Spinal cord (tissue), 9 donors: ENCODE measurements at regions not wholly inside any gene's neighbourhood (a gene's known extent, or its start where the extent isn't known, plus 50 kb on each side); places are given as distances from the start of the nearest gene placed in this dataset.
A peak's percentile ranks its signal among the peaks of the same experiment; 100 is the strongest.

Experiments used
- DNase-seq, 6 donors: peaks; one replicate each; pipeline versions ENCODE4 v3.0.0 to v3.0.0-alpha.2; 2013 to 2015; ENCODE audit warnings: low spot score in 6 of 6, low read depth in 4 of 6
- H3K27ac ChIP-seq: one replicate; pipeline ENCODE4 v1.5.1; 2013; ENCODE audit warnings: low read depth, low read length, control low read depth
- H3K27me3 ChIP-seq: one replicate; pipeline ENCODE4 v1.6.1; 2013; ENCODE audit warnings: low read length; ENCODE audit not compliant: control insufficient read depth, insufficient read depth
- H3K36me3 ChIP-seq: one replicate; pipeline ENCODE4 v1.6.1; 2013; ENCODE audit warnings: low read length; ENCODE audit not compliant: control insufficient read depth, insufficient read depth
- H3K4me1 ChIP-seq: one replicate; pipeline ENCODE4 v1.6.1; 2013; ENCODE audit warnings: low read length; ENCODE audit not compliant: control insufficient read depth, insufficient read depth
- H3K4me3 ChIP-seq: one replicate; pipeline ENCODE4 v1.5.1; 2013; ENCODE audit warnings: low read depth, low read length, control low read depth
- H3K9me3 ChIP-seq: one replicate; pipeline ENCODE4 v1.6.1; 2013; ENCODE audit warnings: low read length; ENCODE audit not compliant: control insufficient read depth, insufficient read depth
- WGBS: methylation state at CpG from one replicate; pipeline ENCODE4 v1.1.5; 2013; ENCODE audit warnings: missing lambda C conversion rate; ENCODE audit not compliant: insufficient coverage; 5-methylcytosine and 5-hydroxymethylcytosine counted together
- donor health status: healthy.

GRCh38 chr18:27666016-27666415 is 480.9 kb upstream of the CHST9 start:
- no peak for DNase-seq
- no peaks in the 10 kb centered on the region for H3K9me3 ChIP-seq
- WGBS: no CpG with 5 or more reads among the region's 3 CpGs
- H3K36me3 ChIP-seq: no peaks in the 10 kb centered on the region
- H3K4me1 ChIP-seq: no peaks in the 10 kb centered on the region
- no peak overlapping the region for H3K27ac ChIP-seq
- no peak overlapping the region for H3K4me3 ChIP-seq
- H3K27me3 ChIP-seq: no peaks in the 10 kb centered on the region

- DNase-seq: peak in 1 of 6 donors; percentile 30
- H3K27me3 ChIP-seq: no peaks in the 10 kb centered on the region
- WGBS: no CpG with 5 or more reads among the region's 5 CpGs
- H3K9me3 ChIP-seq: no peaks in the 10 kb centered on the region
- no peak overlapping the region for H3K4me3 ChIP-seq
- no peak overlapping the region for H3K27ac ChIP-seq
- H3K4me1 ChIP-seq: no peaks in the 10 kb centered on the region
- H3K36me3 ChIP-seq: no peaks in the 10 kb centered on the region
Measured at GRCh38 chr18:27665264-27665799, 480.2 kb upstream of the CHST9 start.

GRCh38 chr18:27662949-27663348 is 477.8 kb upstream of the CHST9 start:
- Histone ChIP-seq H3K36me3 (no peaks in the 10 kb centered on the region), H3K9me3 (no peaks in the 10 kb centered on the region), H3K27me3 (no peaks in the 10 kb centered on the region), H3K4me1 (no peaks in the 10 kb centered on the region), H3K4me3 (no peak overlapping the region), H3K27ac (no peak overlapping the region)
- 100% methylated on average over 2 of the region's 4 CpGs for WGBS
- no peak for DNase-seq

- Histone ChIP-seq H3K4me1 (no peaks in the 10 kb centered on the region), H3K27ac (no peak overlapping the region), H3K27me3 (no peaks in the 10 kb centered on the region), H3K9me3 (no peaks in the 10 kb centered on the region), H3K4me3 (no peak overlapping the region), H3K36me3 (no peaks in the 10 kb centered on the region)
- DNase-seq: no peak
Measured at GRCh38 chr18:27662537-27662936, 477.4 kb upstream of the CHST9 start.

GRCh38 chr18:27661320-27662018 is 476.4 kb upstream of the CHST9 start:
- 15% methylated on average over 5 of the region's 8 CpGs for WGBS
- peak in 4 of 6 donors; percentile 10 to 83 (median 32) for DNase-seq
- Histone ChIP-seq H3K4me1 (no peaks in the 10 kb centered on the region), H3K27me3 (no peaks in the 10 kb centered on the region), H3K36me3 (no peaks in the 10 kb centered on the region), H3K9me3 (no peaks in the 10 kb centered on the region), H3K27ac (no peak overlapping the region), H3K4me3 (no peak overlapping the region)

GRCh38 chr18:27656905-27657304 is 471.8 kb upstream of the CHST9 start:
- Histone ChIP-seq H3K9me3 (no peaks in the 10 kb centered on the region), H3K27ac (no peak overlapping the region), H3K4me3 (no peak overlapping the region), H3K36me3 (no peaks in the 10 kb centered on the region), H3K27me3 (no peaks in the 10 kb centered on the region), H3K4me1 (no peaks in the 10 kb centered on the region)
- WGBS: no CpG with 5 or more reads among the region's 3 CpGs
- no peak for DNase-seq

GRCh38 chr18:27656167-27656778 is 471.2 kb upstream of the CHST9 start:
- Histone ChIP-seq H3K27me3 (no peaks in the 10 kb centered on the region), H3K4me3 (no peak overlapping the region), H3K4me1 (no peaks in the 10 kb centered on the region), H3K27ac (no peak overlapping the region), H3K9me3 (no peaks in the 10 kb centered on the region), H3K36me3 (no peaks in the 10 kb centered on the region)
- no peak for DNase-seq
- 20% methylated on average over 1 of the region's 5 CpGs for WGBS

GRCh38 chr18:27653247-27653646 is 468.1 kb upstream of the CHST9 start:
- Histone ChIP-seq H3K36me3 (no peaks in the 10 kb centered on the region), H3K4me1 (no peaks in the 10 kb centered on the region), H3K9me3 (no peaks in the 10 kb centered on the region), H3K27ac (no peak overlapping the region), H3K27me3 (no peaks in the 10 kb centered on the region), H3K4me3 (no peak overlapping the region)
- DNase-seq: no peak

GRCh38 chr18:27652480-27653121 is 467.5 kb upstream of the CHST9 start:
- DNase-seq: no peak
- WGBS: no CpG with 5 or more reads among the region's 2 CpGs
- Histone ChIP-seq H3K36me3 (no peaks in the 10 kb centered on the region), H3K4me3 (no peak overlapping the region), H3K27ac (no peak overlapping the region), H3K4me1 (no peaks in the 10 kb centered on the region), H3K9me3 (no peaks in the 10 kb centered on the region), H3K27me3 (no peaks in the 10 kb centered on the region)

GRCh38 chr18:27649621-27650020 is 464.5 kb upstream of the CHST9 start:
- Histone ChIP-seq H3K27me3 (no peaks in the 10 kb centered on the region), H3K27ac (no peak overlapping the region), H3K9me3 (no peaks in the 10 kb centered on the region), H3K4me3 (no peak overlapping the region), H3K4me1 (no peaks in the 10 kb centered on the region), H3K36me3 (no peaks in the 10 kb centered on the region)
- DNase-seq: no peak
- 86% methylated on average over 2 of the region's 3 CpGs for WGBS
